Loucy (cell line): ENCODE measurements at regions not wholly inside any gene's neighbourhood (a gene's known extent, or its start where the extent isn't known, plus 50 kb on each side); places are given as distances from the start of the nearest gene placed in this dataset.

Experiments
- EZH2phosphoT487 ChIP-seq: fragments of 200-600 bp; IDR thresholded peaks from 2 replicates; pipeline ENCODE4 v1.6.1; 2018; ENCODE audit warnings: antibody characterized with exemption, mild to moderate bottlenecking, moderate library complexity, borderline replicate concordance
- TF ChIP-seq, protein P1 (sequence below): fragments of 200-600 bp; sonication (generic); conservative IDR thresholded peaks from 2 replicates; pipeline ENCODE4 v1.5.1; 2014; ENCODE audit warnings: mild to moderate bottlenecking, antibody characterized with exemption, low read length

DNA sequence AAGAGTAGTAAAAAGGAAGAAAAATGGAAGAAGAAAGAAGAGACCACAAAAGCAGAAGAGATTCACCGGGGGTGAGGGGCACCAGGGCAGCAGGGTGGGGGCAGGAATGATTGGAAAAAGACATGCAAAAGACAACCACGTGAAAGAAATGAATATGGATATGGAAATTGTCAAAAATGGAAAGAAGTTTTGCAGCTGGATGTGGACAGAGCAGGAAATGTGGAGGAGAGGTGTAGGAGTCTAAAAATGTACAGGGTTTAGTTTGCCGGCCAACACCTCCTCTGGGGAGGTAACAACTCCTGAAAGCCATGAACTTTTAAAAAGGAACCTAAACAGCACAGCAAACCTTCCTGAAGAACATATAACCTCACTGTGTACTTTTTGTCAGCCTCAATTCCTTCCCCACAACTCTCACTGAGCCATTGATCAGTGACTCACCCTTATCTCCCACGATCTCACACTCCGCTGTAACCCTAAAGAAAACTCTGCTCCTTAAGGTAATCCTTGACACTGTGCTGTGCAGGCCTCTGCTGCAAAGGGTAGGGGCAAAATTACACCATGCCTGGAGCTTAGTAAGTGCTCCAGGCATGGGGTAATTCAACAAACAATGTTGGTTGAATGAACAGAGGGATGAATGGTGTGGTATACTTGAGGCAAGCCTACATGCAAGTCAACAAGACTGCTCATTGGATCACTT, 100.2 kb upstream of the BOC start:
- TF ChIP-seq, protein P1, sequence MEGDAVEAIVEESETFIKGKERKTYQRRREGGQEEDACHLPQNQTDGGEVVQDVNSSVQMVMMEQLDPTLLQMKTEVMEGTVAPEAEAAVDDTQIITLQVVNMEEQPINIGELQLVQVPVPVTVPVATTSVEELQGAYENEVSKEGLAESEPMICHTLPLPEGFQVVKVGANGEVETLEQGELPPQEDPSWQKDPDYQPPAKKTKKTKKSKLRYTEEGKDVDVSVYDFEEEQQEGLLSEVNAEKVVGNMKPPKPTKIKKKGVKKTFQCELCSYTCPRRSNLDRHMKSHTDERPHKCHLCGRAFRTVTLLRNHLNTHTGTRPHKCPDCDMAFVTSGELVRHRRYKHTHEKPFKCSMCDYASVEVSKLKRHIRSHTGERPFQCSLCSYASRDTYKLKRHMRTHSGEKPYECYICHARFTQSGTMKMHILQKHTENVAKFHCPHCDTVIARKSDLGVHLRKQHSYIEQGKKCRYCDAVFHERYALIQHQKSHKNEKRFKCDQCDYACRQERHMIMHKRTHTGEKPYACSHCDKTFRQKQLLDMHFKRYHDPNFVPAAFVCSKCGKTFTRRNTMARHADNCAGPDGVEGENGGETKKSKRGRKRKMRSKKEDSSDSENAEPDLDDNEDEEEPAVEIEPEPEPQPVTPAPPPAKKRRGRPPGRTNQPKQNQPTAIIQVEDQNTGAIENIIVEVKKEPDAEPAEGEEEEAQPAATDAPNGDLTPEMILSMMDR, result no peak
- TF ChIP-seq EZH2phosphoT487, result no peak
